Ramos (cell line): ENCODE measurements at regions not wholly inside any gene's neighbourhood (a gene's known extent, or its start where the extent isn't known, plus 50 kb on each side); places are given as distances from the start of the nearest gene placed in this dataset.

ENCODE experiments used
- in situ Hi-C: fragments of 300-500 bp; cut with MboI; formaldehyde crosslinking; loops from one replicate; pipeline ENCODE4 v1.14.3; 2022; ENCODE audit warnings: low sequenced_read_pairs; ENCODE audit not compliant: unreplicated experiment

DNA sequence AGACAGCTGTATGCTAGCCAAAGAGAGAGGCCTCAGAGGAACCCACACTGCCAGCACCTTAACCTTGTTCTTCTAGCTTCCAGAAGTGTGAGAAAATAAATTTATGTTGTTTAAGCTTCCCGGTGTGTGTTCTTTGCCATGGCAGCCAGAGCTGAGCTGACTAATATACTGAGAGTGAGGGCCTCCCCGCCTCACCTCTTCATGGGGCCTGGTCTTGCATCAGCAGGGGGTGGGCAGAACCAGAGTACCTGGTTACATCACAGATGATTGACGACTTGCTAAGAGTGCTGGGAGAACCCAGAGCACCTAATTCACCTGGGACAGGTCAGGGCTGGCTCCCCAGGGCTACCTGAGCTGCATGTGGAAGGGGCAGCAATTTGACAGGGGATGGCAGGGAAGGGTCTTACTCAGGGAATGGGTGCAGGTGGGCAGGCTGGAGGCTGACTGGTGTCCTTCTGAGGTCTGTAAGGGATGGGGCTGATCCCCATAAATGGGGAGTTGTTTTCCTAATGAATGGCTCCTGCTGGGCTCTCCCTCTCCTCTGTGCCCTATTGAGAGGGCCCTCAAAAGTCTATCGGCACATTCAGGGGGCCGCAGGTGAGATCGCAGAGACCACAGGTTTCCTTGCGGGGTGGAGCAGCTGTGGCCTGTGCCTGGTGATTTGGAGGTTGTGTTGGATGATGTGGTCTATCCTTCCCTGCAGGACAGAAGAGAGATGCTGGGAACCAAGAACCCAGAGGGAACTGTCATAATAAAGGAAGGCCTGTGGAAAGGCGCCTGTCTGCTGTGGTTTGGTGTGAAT is 60.6 kb upstream of the ETV3 start:
- in situ Hi-C loops, result loop anchor here (10.0 kb wide), 1 partner anchor 296 kb away; no protein-coding TSS in a partner anchor

DNA sequence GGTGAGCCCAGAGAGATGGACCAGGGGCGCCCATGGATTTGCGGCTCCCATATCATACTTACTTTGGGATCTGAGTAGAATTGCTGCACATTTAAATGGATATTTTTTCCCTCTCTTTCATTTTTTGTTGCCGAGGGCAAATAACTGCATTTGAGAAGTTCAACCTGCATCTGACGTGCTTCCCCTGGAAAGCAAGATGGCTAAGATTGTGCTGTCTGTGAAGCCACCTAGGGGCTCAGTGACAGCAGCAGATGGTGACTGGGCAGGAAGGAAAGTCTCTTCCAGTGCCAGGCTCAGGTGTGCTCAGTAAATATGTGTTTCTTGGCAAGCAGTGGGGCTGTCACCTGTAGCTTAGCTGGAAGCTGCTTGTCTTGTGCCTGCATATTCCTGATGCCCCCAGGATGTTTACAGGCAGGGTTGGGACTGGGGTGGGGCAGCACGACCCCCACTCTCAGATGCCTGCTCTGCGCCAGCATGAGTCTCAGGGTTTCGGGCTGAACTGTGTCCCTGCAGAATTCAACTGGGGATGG is 59.8 kb upstream of the ETV3 start:
- in situ Hi-C loops, result loop anchor here (10.0 kb wide), 1 partner anchor 297 kb away; no protein-coding TSS in a partner anchor

GRCh38 chr1:157196670-157197456 is 58.7 kb upstream of the ETV3 start:
- in situ Hi-C loops, result loop anchor here (10.0 kb wide), 1 partner anchor 298 kb away; no protein-coding TSS in a partner anchor

DNA sequence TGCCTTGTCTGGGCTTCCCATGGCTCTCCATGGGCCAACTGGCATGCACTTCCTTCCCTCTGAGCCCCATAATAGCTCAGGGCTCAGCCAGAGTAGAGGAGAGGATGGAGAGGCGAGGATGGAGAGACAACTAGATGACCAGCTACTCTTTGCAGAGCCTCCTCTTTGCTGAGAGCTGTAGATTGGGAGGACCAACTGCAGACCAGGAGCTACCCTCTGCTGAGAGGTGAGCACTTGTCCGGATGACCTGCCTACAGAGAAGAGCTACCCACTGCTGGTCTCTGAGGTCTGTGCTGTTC is 58.0 kb upstream of the ETV3 start:
- in situ Hi-C loops, result loop anchor here (10.0 kb wide), 1 partner anchor 299 kb away; no protein-coding TSS in a partner anchor

DNA sequence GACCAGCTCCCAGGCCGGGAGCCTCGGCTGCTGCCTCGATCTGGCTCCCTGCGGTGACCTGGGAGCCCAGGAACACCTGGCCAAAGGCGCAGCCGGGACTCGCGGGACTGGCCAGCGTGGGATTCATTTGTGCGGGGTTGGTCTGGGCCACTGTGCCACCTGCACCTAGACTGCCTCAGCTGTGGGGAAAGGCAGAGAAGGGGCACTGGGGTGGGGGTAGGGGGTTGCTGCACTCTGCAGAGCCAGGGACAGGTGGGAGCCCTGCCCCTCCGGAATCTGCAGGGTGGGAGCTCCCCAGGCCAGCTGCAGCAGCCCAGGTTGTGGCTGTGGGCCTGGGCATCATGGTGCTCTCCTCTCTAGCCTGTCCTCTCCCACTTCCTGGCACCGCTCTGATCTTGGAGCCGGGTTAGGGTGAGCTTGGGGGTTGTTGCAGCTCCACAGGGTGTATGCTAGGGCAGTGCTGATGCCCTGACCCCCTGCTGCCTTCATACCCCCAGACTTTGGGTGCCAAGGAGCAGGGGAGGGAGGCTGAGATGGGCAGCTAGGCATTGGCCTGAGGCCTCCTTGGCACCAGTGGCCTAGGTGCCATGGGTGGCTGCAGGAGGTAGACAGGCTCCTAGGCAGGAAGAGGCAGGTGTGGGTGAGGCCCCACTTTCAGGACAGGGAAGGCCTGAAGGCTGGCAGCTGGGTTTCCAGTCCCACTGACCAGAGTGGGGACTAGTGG is 57.5 kb upstream of the ETV3 start:
- in situ Hi-C loops, result loop anchor here (10.0 kb wide), 1 partner anchor 299 kb away; no protein-coding TSS in a partner anchor

GRCh38 chr1:157194731-157195520 is 56.7 kb upstream of the ETV3 start:
- in situ Hi-C loops, result loop anchor here (10.0 kb wide), 1 partner anchor 300 kb away; no protein-coding TSS in a partner anchor

DNA sequence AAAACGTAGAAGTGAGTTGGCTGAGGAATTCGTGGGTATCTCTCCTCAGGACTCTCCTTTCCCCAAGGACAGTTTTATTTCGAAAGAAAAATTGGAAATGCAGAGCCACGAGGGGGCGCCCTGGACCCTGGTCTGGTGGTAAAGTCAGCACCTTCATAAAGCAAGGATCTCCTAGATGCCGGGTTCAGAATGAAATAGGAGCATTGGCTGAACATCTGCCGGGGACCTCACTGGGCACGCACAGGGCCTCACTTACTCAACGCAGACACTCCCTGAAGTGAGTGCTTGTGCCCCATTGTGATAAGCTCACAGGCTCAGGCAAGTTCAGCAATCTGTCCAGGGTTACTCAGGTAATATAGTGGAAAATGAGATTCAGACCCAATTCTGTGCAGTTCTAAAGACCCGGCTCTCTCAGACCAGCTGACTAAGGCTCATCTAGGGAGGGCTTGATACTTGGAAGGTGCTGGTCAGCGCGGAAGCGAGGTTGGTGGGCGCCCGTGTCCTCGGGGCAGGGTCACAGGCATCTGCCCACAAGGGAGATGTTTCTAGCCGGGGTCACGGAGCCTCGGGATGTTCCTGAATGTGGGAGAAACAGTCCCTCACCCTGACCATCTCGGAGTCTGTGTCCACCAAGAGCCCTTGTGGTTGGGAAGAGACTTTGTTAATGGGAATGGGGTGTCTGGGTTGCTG is 55.7 kb upstream of the ETV3 start:
- in situ Hi-C loops, result loop anchor here (10.0 kb wide), 1 partner anchor 301 kb away; no protein-coding TSS in a partner anchor

DNA sequence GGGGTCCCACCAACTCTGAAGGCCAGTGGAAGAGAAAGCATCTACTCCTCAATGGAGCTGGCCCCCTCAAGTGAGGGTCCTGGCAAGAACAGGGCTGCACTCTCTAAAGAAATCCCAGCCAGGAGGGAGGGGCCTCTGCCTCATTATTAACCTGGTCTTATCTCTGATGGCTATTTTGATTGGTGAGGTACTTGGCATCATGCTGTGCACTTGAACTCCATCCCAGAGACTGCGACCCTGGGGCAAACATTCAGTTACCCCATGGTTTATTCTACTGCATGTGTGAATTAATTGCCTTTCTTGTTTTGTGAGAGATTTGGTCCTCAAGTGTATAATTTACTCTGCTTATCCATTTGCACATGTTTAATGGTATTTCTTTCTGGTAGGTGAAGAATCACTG is 55.0 kb upstream of the ETV3 start:
- in situ Hi-C loops, result loop anchor here (10.0 kb wide), 1 partner anchor 302 kb away; no protein-coding TSS in a partner anchor

DNA sequence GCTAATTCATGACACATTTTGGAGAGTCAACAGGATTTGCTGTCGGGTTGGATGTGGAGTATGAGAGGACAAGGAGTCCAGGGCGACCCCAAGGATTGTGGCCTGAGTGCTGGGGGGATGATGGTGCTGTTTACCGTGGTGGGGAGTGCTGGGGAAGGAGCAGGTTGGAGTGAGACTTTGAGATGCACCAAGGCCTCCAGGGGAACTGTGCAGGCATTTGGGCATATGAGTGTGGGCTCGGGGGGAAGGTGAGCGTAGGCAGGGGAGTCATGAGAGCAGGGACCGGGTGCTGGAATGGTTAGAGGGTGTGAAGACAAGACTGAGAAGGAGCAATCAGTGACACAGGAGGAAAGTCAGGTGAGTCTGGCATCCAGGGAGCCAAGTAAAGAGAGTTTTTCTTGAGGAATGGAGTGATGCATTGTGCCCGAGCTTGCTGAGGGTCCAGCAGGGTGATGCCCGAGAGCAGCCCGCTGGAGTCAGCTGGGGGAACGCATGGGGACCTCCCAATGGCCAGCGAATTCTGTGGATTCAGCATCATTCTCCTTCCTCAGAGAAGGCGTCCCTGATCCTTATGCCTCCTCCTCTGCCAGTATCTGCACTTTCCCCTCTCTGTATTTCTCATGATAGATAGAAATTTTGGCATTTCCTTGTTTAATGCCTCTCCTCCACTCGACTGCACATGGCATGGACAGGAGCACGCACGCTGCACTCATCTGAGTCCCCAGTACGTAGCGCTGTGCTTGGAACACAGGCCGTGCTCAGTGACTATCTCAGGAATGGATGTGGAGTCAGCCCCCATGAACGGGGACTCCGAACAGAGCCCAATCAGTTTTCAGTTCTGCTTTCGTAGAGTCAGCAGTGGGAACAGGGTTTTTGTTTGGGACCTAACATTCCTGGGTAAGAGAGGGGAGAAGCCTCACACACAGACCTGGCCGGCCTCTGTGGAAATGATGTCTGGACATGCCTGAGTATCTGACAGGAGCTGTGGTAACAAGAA is 52.1 kb upstream of the ETV3 start:
- in situ Hi-C loops, result loop anchor here (10.0 kb wide), 1 partner anchor 305 kb away; no protein-coding TSS in a partner anchor

DNA sequence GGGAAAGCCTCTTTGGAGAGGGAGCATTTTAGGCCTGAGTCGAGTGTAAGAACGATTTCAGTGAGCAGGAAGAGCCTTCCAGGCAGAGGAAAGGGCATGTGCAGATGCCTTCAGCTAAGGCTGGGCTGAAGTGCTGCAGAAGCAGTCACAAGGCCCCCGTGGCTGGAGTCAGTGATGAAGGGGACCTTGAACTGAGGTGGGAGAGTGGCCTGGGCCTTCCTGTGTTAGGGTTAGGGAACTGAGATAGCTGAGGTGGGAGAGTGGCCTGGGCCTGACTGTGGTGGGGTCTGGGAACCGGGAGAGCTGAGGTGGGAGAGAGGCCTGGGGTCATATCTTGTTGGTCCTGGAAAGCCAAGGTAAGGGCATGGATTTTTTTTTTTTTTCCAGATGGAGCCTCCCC is 50.9 kb upstream of the ETV3 start:
- in situ Hi-C loops, result no loop called here
